K562 (cell line): ENCODE measurements at regions not wholly inside any gene's neighbourhood (a gene's known extent, or its start where the extent isn't known, plus 50 kb on each side); places are given as distances from the start of the nearest gene placed in this dataset.

Source experiments
- ATAC-seq: fragments of 200-7000 bp; cut with Tn5 transposase; 3 replicates; pipeline ENCODE4 v1.9.1; 2020; ENCODE audit warnings: moderate library complexity
- BruUV-seq: library from RNA; stranded (reverse); fragments of 400-500 nt; replicated peaks from 2 replicates; lab custom pipeline; 2021; lab: Mats Ljungman, UMichigan
- CTCF ChIA-PET: fragments of 300-600 bp; formaldehyde crosslinking; extraction: SDS; loops from one replicate; lab custom pipeline; 2021; ENCODE audit warnings: low intra/inter-chr PET ratio; lab: Yijun Ruan, JAX
- POLR2A ChIA-PET: fragments of 300-600, 350-650 bp; sonication (Branson Sonifier 250); formaldehyde crosslinking; extraction: SDS; loops from one replicate; lab custom pipeline; 2021; ENCODE audit warnings: antibody characterized with exemption, inconsistent platforms; lab: Yijun Ruan, JAX
- DNase-seq, 4 experiments: peaks; one replicate each; pipeline versions ENCODE4 v3.0.0 to v3.0.0-alpha.2; 2011 to 2018; ENCODE audit warnings: low spot score in 3 of 4, mixed read lengths in 3 of 4; ENCODE audit errors: extremely low read depth in 1 of 4
- FAIRE-seq: peaks from 2 replicates; lab custom pipeline; 2011; peaks lifted over from hg19 to GRCh38; lab: Jason Lieb, UNC
- H2AFZ ChIP-seq: 2 replicates; pipeline ENCODE4 v1.6.0; 2011; ENCODE audit warnings: low read depth, low read length, control low read depth, inconsistent platforms
- H3K27ac ChIP-seq: fragments of 200-600 bp; 3 replicates; pipeline ENCODE4 v1.8.0; 2011; ENCODE audit warnings: low read depth, mild to moderate bottlenecking, control low read depth, inconsistent platforms, low read length, moderate library complexity, mixed read lengths; ENCODE audit errors: extremely low read depth
- H3K27me3 ChIP-seq, 2 experiments: fragments of 300-600 bp in 1 of 2; 2 replicates in 1 of 2; 3 replicates in 1 of 2; pipeline versions ENCODE4 v1.6.0 to v1.8.0; 2011; ENCODE audit warnings: inconsistent platforms in 2 of 2, low read length in 2 of 2, mild to moderate bottlenecking in 1 of 2, mixed read lengths in 1 of 2, moderate library complexity in 1 of 2; ENCODE audit not compliant: control insufficient read depth in 2 of 2, insufficient read depth in 2 of 2
- H3K36me3 ChIP-seq: fragments of 300-600 bp; 3 replicates; pipeline ENCODE4 v1.8.0; 2011; ENCODE audit warnings: mild to moderate bottlenecking, low read length, inconsistent platforms; ENCODE audit not compliant: control insufficient read depth, insufficient read depth
- H3K4me1 ChIP-seq, 2 experiments: fragments of 200-600 bp in 1 of 2; replicated peaks in 1 of 2; 2 replicates in 1 of 2; 3 replicates in 1 of 2; pipeline versions ENCODE4 v1.5.1 to v1.8.0; 2011; ENCODE audit warnings: inconsistent platforms in 2 of 2, low read length in 2 of 2, mild to moderate bottlenecking in 1 of 2, mixed read lengths in 1 of 2, moderate library complexity in 1 of 2; ENCODE audit not compliant: control insufficient read depth in 2 of 2, insufficient read depth in 2 of 2
- H3K4me2 ChIP-seq: 2 replicates; pipeline ENCODE4 v1.6.1; 2011; ENCODE audit warnings: low read length, control low read depth, inconsistent platforms, mixed read lengths; ENCODE audit not compliant: insufficient read depth
- H3K4me3 ChIP-seq: fragments of 200-600 bp; sonication (generic), shearing (Covaris generic); 2 replicates; pipeline ENCODE4 v1.5.1; 2016; ENCODE audit warnings: control low read depth, inconsistent platforms
- H3K79me2 ChIP-seq: fragments of 200-600 bp; 3 replicates; pipeline ENCODE4 v1.8.0; 2011; ENCODE audit warnings: low read length, inconsistent platforms; ENCODE audit not compliant: control insufficient read depth, insufficient read depth
- H3K9ac ChIP-seq, 2 experiments: 2 replicates each; pipeline versions ENCODE4 v1.6.0 to v1.6.1; 2011; ENCODE audit warnings: low read depth in 2 of 2, low read length in 2 of 2, control low read depth in 1 of 2, inconsistent platforms in 1 of 2, mild to moderate bottlenecking in 1 of 2, mixed read lengths in 1 of 2; ENCODE audit not compliant: insufficient read depth in 1 of 2
- H3K9me1 ChIP-seq: one replicate; pipeline ENCODE4 v1.6.0; 2011; ENCODE audit warnings: inconsistent platforms, mild to moderate bottlenecking, low read length, moderate library complexity; ENCODE audit not compliant: control insufficient read depth, insufficient read depth
- H3K9me3 ChIP-seq: replicated peaks from 2 replicates; pipeline ENCODE4 v1.5.1; 2011; ENCODE audit warnings: low read depth, low read length, inconsistent platforms; ENCODE audit not compliant: control insufficient read depth, insufficient read depth
- H4K20me1 ChIP-seq: replicated peaks from 2 replicates; pipeline ENCODE4 v1.6.1; 2011; ENCODE audit warnings: low read length, inconsistent platforms, mixed read lengths; ENCODE audit not compliant: control insufficient read depth, insufficient read depth
- ATF7 ChIP-seq: fragments of 450-650 bp; IDR thresholded peaks from 2 replicates; pipeline ENCODE4 v1.7.1; 2014; ENCODE audit warnings: mild to moderate bottlenecking, moderate library complexity
- BMI1 ChIP-seq: fragments of 150-350 bp; IDR thresholded peaks from 2 replicates; pipeline ENCODE4 v1.6.1; 2014; ENCODE audit warnings: low read length
- ERF ChIP-seq: fragments of 450-650 bp; formaldehyde crosslinking; IDR thresholded peaks from 2 replicates; pipeline ENCODE4 v1.4.0; 2020; ENCODE audit warnings: mild to moderate bottlenecking, mixed read lengths
- FOS ChIP-seq: IDR thresholded peaks from 3 replicates; pipeline ENCODE4 v1.6.1; 2011; ENCODE audit not compliant: insufficient read length; ENCODE audit errors: extremely low read depth
- HEY1 ChIP-seq: fragments of 250-450 bp; sonication (Bioruptor Pico); IDR thresholded peaks from 2 replicates; pipeline ENCODE4 v1.5.0; 2020; ENCODE audit warnings: mild to moderate bottlenecking, moderate library complexity, borderline replicate concordance
- ILK ChIP-seq: fragments of 450-650 bp; IDR thresholded peaks from 2 replicates; pipeline ENCODE4 v1.6.1; 2016; ENCODE audit warnings: missing genetic modification characterization, low read depth, mild to moderate bottlenecking, missing compliant biosample characterization, moderate library complexity, borderline replicate concordance
- JUNB ChIP-seq: fragments of 450-650 bp; formaldehyde crosslinking; conservative IDR thresholded peaks from 2 replicates; pipeline ENCODE4 v1.4.0; 2020; ENCODE audit warnings: mild to moderate bottlenecking
- NFATC3 ChIP-seq: fragments of 450-650 bp; IDR thresholded peaks from 2 replicates; pipeline ENCODE4 v1.6.1; 2017; ENCODE audit warnings: mild to moderate bottlenecking
- PRMT5 ChIP-seq: sonication (generic); formaldehyde crosslinking; IDR thresholded peaks from 2 replicates; pipeline ENCODE4 v1.5.0; 2020; ENCODE audit warnings: missing genetic modification reagents
- RBM14 ChIP-seq: fragments of 200-400 bp; formaldehyde crosslinking; IDR thresholded peaks from 2 replicates; pipeline ENCODE4 v1.6.1; 2018; ENCODE audit warnings: low read depth, mild to moderate bottlenecking, low read length, moderate library complexity, borderline replicate concordance; ENCODE audit not compliant: insufficient read depth
- RBM39 ChIP-seq: fragments of 200-400 bp; formaldehyde crosslinking; optimal IDR thresholded peaks from 2 replicates; pipeline ENCODE3; 2018; ENCODE audit warnings: low read depth, low read length
- SIX5 ChIP-seq, 2 experiments: IDR thresholded peaks; 2 replicates each; pipeline ENCODE4 v1.6.1; 2011; ENCODE audit warnings: low read length in 2 of 2, borderline replicate concordance in 1 of 2, low read depth in 1 of 2, mild to moderate bottlenecking in 1 of 2, moderate library complexity in 1 of 2; ENCODE audit not compliant: insufficient read depth in 1 of 2
- SLC30A9 ChIP-seq: fragments of 250-450 bp; sonication (Bioruptor Pico); IDR thresholded peaks from 2 replicates; pipeline ENCODE4 v1.8.0; 2022; ENCODE audit warnings: mild to moderate bottlenecking, moderate library complexity
- ZNF274 ChIP-seq: IDR thresholded peaks from 2 replicates; pipeline ENCODE4 v1.6.1; 2011; ENCODE audit warnings: low read depth, mild to moderate bottlenecking, low read length, moderate library complexity, borderline replicate concordance
- ZNF324 ChIP-seq: fragments of 250-450 bp; sonication (Bioruptor Pico); IDR thresholded peaks from 2 replicates; pipeline ENCODE4 v1.4.0; 2020; ENCODE audit warnings: mild to moderate bottlenecking
- ZNF445 ChIP-seq: fragments of 250-450 bp; sonication (Bioruptor Pico); IDR thresholded peaks from 2 replicates; pipeline ENCODE4 v1.4.0; 2020; ENCODE audit warnings: low read depth, mild to moderate bottlenecking, moderate library complexity
- WGBS: fragments of 100-300 bp; shearing (Covaris generic); methylation state at CpG from one replicate; pipeline ENCODE4 v1.1.6; 2016; ENCODE audit warnings: low coverage, mixed read lengths; ENCODE audit not compliant: insufficient coverage; ENCODE audit errors: missing lambda C conversion rate; 5-methylcytosine and 5-hydroxymethylcytosine counted together
- in situ Hi-C: fragments of 300-500 bp; cut with MboI; formaldehyde crosslinking; loops from 4 replicates; pipeline ENCODE4 v1.15.0; 2018; ENCODE audit warnings: inconsistent platforms, mixed read lengths
- intact Hi-C: fragments of 100-400 bp; cut with micrococcal nuclease; formaldehyde crosslinking; loops from 2 replicates; pipeline ENCODE4 v1.14.2; 2022
- TF ChIP-seq, protein P1 (sequence below), 3 experiments: fragments of 200-800 bp in 1 of 3; sonication (Bioruptor generic) in 1 of 3; sonication (generic) in 1 of 3; formaldehyde crosslinking in 1 of 3; IDR thresholded peaks; 2 replicates each; pipeline versions ENCODE4 v1.6.1 to v1.8.0; 2016 to 2022; ENCODE audit warnings: mild to moderate bottlenecking in 2 of 3, missing compliant biosample characterization in 2 of 3, missing genetic modification characterization in 2 of 3, missing genetic modification reagents in 1 of 3
- TF ChIP-seq, protein P2 (sequence below): fragments of 250-450 bp; sonication (Bioruptor Pico); IDR thresholded peaks from 2 replicates; pipeline ENCODE4 v1.4.0; 2020; ENCODE audit warnings: mild to moderate bottlenecking, moderate library complexity

DNA sequence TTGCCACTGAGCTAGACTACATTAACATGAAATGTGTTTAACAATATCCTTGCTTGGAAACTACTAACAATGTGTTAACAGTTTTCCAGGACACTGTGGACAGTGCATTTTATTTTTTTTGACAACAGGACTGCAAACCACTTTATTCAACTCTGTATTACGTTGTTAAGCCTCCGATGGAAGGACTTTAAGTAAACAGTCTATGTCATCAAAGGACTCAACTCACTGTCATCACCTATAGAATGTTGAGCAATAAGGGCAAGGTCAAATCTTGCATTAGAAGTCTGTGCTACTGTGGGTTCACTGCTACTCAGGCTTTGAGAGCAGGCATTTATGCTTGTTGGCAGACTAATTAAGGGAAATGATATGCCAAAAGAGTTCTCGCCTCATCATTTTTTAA lies 483.7 kb downstream of the FLRT2 start:
- H3K9me3 ChIP-seq: no peaks in the 10 kb centered on the region
- H3K79me2 ChIP-seq: no peaks in the 10 kb centered on the region
- no peaks in the 10 kb centered on the region for H3K36me3 ChIP-seq
- TF ChIP-seq ILK (tag) (no peak), ZNF274 (no peak), HEY1 (no peak), NFATC3 (no peak), ZNF324 (CRISPR knock-in tag) (no peak), RBM39 (no peak), ZNF445 (no peak), SIX5 (IDR thresholded peaks at IDR 0.05; ENCODE audit: borderline replicate concordance in 1 of 2, insufficient read depth in 1 of 2, low read depth in 1 of 2, low read length in 2 of 2) (no peak), JUNB (CRISPR knock-in tag) (no peak), FOS (no peak), RBM14 (no peak), BMI1 (no peak), SLC30A9 (CRISPR knock-in tag) (no peak), ATF7 (no peak), PRMT5 (CRISPR knock-in tag) (no peak), ERF (CRISPR knock-in tag) (no peak)
- TF ChIP-seq, protein P1, sequence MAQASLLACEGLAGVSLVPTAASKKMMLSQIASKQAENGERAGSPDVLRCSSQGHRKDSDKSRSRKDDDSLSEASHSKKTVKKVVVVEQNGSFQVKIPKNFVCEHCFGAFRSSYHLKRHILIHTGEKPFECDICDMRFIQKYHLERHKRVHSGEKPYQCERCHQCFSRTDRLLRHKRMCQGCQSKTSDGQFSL (CRISPR knock-in tag; IDR thresholded peaks at IDR 0.05): no peak
- TF ChIP-seq, protein P1 (tag; IDR thresholded peaks at IDR 0.05): no peak
- TF ChIP-seq, protein P2, sequence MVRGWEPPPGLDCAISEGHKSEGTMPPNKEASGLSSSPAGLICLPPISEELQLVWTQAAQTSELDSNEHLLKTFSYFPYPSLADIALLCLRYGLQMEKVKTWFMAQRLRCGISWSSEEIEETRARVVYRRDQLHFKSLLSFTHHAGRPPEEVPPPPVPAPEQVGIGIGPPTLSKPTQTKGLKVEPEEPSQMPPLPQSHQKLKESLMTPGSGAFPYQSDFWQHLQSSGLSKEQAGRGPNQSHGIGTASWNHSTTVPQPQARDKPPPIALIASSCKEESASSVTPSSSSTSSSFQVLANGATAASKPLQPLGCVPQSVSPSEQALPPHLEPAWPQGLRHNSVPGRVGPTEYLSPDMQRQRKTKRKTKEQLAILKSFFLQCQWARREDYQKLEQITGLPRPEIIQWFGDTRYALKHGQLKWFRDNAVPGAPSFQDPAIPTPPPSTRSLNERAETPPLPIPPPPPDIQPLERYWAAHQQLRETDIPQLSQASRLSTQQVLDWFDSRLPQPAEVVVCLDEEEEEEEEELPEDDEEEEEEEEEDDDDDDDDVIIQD (CRISPR knock-in tag): no peak
- no peak overlapping the region for H2AFZ ChIP-seq
- H3K9me1 ChIP-seq: no peaks in the 10 kb centered on the region
- no peak overlapping the region for H3K4me2 ChIP-seq
- BruUV-seq: no TSS peak
- H3K27ac ChIP-seq: no peak overlapping the region
- H3K9ac ChIP-seq: no peak overlapping the region
- no peak overlapping the region for H3K4me3 ChIP-seq
- WGBS: 0% methylated on average over 3 of the region's 3 CpGs
- intact Hi-C loops: no loop called here
- ChIA-PET CTCF (no interaction called here), POLR2A (no interaction called here)
- no peak for DNase-seq
- in situ Hi-C loops: no loop called here
- H3K4me1 ChIP-seq: no peaks in the 10 kb centered on the region
- ATAC-seq: no peak
- no peaks in the 10 kb centered on the region for H4K20me1 ChIP-seq
- H3K27me3 ChIP-seq: no peaks in the 10 kb centered on the region
- FAIRE-seq: no peak
